GM19397 (cell line): ENCODE measurements at regions not wholly inside any gene's neighbourhood (a gene's known extent, or its start where the extent isn't known, plus 50 kb on each side); places are given as distances from the start of the nearest gene placed in this dataset.
"Not testable (repeated sequence)": the region's sequence is repeated elsewhere in the genome, so short reads cannot be mapped to it uniquely, and the experiment has no call there.

Experiments used
- ATAC-seq: cut with Tn5 transposase; IDR thresholded peaks from one replicate; pipeline ENCODE4 v1.9.1; 2021; ENCODE audit warnings: mild to moderate bottlenecking, moderate library complexity; ENCODE audit not compliant: unreplicated experiment

GRCh38 chr20:54324041-54324440, 116.2 kb downstream of the PFDN4 start:
- ATAC-seq: no peak

DNA sequence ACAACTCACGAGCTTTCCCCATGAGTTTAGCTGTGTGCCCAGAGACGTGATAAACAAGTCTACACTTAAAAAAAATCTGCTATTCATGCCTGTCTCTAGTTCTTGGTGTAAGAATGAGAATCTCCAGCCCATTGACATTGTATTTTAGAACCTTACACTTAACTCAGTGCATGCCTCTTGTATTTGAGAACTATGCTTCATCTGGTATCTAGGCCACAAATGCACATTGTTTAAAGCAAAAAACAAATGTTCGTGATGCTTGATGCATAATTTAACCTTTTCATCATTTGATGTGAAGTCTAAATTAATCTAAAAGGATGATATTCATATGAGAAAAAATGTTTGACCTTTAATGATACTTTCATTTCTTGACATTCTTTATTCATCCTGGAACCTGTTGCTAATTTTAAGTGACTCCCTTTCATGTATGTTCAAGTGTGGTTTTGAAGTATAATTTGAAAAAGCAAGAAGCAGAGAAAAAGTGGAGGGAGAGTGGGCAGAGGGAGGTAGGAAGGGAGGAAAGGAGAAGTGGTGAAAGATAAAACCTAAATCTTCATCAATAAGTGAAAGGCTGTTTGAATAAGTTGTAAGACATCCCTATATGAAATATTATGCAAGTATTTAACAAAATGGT, 116.9 kb downstream of the PFDN4 start:
- ATAC-seq: no peak

DNA sequence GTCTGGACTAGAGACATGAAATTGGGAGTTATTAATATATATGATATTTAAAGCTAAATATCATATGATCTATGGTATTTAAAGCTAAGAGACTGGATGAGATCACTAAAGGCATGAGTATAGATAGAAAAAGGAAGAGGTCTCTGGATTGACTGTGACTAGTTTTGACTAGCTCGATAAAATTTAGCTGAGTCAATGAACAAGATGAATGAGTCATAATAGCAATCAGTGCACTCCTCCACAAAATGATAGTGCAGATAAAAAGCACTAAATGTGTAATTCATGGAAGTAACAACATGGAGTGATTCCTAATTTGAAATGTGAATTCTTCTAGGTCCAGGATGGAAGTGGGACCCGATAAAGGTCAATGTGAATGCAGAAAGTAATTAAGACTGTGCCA, 127.4 kb downstream of the PFDN4 start:
- ATAC-seq: no peak

DNA sequence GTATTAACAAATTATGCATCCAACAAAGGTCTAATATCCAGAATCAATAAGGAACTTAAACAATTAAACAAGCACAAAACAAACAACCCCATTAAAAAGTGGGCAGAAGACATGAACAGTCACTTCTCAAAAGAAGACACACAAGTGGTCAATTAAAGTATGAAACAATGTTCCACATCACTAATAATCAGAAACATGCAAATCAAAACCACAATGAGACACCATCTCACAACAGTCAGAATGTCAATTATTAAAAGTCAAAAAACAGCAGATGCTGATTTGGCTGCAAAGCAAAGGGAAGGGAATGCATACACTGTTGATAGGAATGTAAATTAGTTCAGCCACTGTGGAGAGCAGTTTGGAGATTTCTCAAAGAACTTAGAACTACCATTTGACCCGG, 129.3 kb downstream of the PFDN4 start:
- ATAC-seq: no peak

DNA sequence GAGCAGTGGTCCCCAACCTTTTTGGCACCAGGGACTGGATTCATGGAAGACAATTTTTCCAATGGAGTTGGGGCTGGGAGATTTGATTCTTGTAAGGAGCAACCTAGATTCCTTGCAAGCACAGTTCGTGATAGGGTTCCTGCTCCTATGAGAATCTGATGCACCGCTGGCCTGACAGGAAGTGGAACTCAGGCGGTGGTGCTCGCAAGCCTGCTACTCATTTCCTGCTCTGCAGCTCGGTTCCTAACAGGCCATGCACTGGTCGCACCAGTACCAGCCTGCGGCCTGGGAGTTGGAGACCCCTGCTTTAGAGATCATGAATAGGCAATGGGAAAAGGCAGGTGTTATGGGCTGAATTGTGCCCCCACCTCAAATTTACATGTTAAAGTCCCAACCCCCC, 131.2 kb downstream of the PFDN4 start:
- ATAC-seq: no peak

DNA sequence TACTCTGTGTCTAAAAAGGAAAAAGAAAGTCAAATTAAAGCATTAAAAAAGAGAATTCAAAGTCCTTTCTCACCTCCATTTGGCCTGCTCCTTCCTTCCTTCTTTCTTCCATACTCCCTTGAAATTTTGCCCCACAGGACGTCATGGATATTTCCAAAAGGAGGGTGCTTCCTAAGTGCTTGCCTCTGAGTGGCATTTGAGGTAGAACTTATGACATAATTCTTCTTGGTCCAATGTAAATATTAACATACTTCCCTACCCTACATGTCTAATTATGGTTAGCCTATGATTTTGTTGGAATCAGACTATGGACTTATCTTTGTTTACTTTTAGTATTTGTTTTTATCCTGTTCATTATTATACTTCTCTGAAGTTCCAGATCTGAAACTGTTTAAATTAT, 132.3 kb downstream of the PFDN4 start:
- ATAC-seq: no peak

GRCh38 chr20:54340667-54341081, 132.8 kb downstream of the PFDN4 start:
- no peak for ATAC-seq

- no peak for ATAC-seq
Observed at GRCh38 chr20:54342258-54342920, 133.0 kb upstream of the DOK5 start.

DNA sequence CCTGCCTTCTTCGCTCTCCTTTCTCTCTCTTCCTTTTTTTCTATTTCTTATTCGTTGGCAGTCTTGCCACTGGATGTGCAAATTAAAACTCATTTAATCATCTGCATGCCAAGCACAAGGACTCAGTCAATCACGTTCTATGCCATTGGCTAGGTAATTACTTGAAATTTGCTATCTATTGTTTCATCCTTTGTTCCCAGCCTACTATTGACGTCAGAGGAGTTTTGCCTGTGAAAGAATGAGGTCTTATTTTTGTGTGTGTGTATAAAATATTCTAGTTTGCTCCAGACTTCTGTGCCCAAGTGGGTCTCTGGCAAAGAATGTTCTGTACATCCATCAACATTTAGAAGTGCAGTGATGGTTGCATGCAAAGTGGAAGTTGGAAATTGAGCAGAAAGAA, 132.3 kb upstream of the DOK5 start:
- no peak for ATAC-seq

DNA sequence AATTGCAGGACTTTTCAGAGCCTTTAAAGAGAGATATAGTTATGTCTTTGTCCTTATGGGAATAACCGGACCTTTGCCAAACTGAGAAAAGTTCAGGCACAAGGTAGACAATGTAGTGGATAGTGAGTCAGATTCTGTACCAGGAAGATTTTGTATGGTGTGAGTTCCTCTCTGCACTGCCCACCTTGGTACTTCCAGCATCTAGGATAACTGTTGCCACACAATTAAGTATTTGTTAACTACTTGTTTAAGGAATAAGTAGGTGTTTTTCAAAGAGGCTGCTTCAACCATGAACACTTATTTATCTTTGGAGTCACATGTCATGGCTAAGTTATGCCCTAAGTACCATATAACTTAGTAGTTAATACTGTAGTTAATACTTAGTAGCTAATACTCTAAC, 131.8 kb upstream of the DOK5 start:
- no peak for ATAC-seq

GRCh38 chr20:54344832-54345231, 130.6 kb upstream of the DOK5 start:
- ATAC-seq: no peak

- peak; percentile 78 for ATAC-seq
Observed at GRCh38 chr20:54345301-54345724, 130.1 kb upstream of the DOK5 start.

DNA sequence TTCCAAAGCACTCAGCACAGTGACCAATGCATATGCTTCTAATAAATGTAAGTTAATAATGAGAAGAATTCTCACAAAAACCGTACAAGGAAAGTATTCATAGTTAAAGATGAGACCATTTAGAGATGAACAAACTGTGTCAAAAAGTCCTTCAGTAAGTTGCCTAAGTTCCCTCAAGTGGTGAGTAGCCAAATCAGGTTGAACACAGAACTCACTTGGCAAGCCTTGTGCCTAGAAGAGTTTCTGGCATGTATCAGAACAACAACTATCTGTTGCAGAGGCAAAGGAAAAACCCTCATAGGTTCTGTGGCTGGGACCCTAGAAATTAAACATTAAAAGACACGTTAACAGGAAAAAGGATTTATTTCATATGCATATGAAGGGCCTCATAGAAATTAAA, 129.6 kb upstream of the DOK5 start:
- ATAC-seq: no peak

- ATAC-seq: no peak
Observed at GRCh38 chr20:54346276-54346675, 129.1 kb upstream of the DOK5 start.

DNA sequence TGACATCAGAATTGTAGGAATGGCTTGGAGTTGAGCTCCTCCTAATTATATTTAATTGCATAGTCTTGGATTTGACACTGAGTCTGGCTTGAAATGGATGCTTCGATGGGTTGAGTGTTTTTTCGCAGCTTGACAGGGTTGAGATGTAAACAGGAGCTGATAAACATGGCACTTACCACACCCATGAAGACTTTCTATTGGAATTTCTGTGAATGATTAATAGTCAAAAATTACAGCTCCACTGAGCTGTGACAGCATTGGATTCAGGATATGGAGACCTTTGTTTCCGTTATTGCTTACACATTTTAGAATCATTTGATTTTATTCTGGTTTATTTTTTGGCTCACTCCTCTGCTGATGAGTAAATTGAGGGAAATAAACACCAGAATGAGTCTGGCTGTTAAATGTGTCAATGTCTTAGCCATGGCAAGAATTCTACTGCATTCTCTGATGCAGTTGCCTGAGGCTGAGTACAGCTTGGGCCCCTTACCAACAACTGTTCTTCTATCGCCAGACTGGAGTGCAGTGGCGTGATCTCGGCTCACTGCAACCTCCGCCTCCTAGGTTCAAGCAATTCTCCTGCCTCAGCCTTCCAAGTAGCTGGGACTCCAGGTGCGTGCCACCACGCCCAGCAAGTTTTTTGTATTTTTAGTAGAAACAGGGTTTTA, 128.1 kb upstream of the DOK5 start:
- ATAC-seq: no peak

DNA sequence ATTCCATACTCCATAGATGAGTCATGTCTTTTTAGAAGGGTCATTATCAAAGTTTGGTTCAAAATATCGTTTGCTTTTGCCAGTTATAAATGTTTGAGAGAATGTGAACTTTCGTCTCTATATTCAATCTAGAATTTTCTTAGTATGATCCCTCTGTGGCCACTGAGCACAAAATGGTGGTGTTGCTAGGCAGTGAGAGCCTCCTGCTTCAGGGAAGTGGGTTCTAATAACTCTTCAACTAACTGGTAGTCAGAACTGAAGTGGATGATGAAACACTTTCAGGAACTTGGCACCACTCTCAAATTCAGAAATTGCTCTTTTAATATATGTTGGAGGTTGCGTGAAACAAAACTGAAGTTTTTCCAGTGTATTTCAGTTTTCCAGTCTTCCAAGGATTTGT, 125.0 kb upstream of the DOK5 start:
- no peak for ATAC-seq

DNA sequence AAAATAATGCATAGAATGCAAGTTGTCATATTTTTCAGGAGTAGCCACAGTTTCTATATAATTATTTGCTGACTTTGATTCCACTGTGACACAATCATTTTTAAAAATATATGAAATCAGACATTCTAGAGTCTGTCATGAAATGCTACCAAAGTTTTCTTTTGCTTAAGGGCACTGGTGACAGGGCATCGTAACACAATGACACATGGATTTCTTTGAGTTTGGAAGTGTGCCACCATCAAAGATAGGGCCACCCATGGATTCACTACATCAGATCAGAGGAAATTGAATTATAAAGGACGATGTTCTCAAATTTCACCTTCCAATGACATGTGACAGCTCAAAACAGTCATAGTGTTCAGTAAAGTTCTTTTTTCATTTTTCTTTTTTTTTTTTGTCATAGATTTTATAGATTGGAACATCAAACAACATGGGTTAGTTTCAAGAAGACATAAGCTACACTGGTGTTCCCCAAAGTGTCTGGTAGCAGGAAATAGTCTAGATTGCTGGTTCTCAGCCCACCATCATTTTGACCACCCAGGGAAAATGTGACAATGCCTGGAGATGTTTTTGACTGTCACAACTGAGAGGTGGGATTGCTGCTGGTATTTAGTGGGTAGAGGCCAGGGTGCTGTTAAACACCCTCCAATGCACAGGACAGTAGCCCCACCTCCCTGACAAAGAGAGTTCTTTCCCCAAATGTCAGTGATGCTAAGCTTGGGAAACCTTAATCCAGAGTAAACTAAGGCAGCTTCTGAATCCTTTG, 123.8 kb upstream of the DOK5 start:
- no peak for ATAC-seq

GRCh38 chr20:54352541-54352940, 122.9 kb upstream of the DOK5 start:
- not testable (repeated sequence) for ATAC-seq

GRCh38 chr20:54353292-54353691, 122.1 kb upstream of the DOK5 start:
- no peak for ATAC-seq

DNA sequence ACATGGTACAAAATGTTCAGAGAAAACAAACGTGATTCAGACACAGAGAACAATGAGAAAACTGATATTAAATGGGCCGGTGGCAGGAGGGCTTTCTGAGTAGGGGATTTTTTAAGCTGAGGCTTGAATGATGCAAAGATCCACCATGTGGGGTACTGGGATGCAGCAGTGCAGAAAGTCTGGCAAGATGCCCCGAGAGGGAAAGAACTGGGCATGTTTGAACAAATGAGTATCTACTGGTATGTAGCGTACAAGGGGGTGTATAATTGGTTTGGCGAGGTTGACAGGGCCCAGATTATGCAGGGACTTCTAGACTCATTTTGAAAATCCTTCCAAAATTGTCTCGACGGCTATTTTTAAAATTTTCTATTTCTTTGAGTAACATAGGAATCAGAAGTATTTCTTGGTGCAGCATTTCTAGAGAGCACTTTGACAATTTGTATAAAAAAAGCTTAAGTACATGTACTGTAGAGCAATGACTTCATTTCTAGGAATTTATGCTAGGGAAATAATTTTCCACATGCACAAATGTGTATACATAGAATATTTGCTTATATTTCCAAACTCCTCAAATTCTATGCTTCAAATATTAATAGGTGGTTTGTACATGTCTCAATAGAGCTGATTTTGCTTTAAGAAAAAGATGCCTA, 119.6 kb upstream of the DOK5 start:
- ATAC-seq: no peak

DNA sequence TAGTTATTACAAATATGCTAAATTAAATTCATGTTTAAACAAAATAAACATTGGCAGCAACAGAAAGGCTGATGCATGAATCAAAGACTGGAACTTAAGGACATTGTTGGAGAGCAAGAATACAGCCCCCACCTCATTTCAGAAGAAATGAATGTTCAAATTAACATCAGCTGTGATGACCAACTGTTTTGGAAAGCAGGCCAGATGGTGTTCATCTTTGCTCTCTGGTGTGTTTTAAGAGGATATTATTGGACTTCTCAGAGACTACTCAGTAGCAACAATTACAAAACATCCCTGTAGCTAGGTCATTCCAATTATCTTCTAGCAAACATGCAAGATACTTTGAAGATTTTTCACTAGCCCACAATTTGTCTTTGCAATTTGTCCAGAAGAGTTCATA, 118.6 kb upstream of the DOK5 start:
- ATAC-seq: no peak
